GM21529 (cell line): ENCODE measurements at regions not wholly inside any gene's neighbourhood (a gene's known extent, or its start where the extent isn't known, plus 50 kb on each side); places are given as distances from the start of the nearest gene placed in this dataset.
"Not testable (repeated sequence)": the region's sequence is repeated elsewhere in the genome, so short reads cannot be mapped to it uniquely, and the experiment has no call there.

Experiments used
- ATAC-seq: cut with Tn5 transposase; IDR thresholded peaks from one replicate; pipeline ENCODE4 v1.9.1; 2021; ENCODE audit not compliant: unreplicated experiment

GRCh38 chr5:120813551-120813950 lies 349.5 kb downstream of the PRR16 start:
- ATAC-seq: no peak

GRCh38 chr5:120817044-120817985 lies 353.2 kb downstream of the PRR16 start:
- no peak for ATAC-seq

GRCh38 chr5:120818128-120818527 lies 354.0 kb downstream of the PRR16 start:
- no peak for ATAC-seq

GRCh38 chr5:120823328-120823727 lies 359.2 kb downstream of the PRR16 start:
- ATAC-seq: no peak

- not testable (repeated sequence) for ATAC-seq
Measured at GRCh38 chr5:120831646-120832045, 367.5 kb downstream of the PRR16 start.

- ATAC-seq: no peak
Measured at GRCh38 chr5:120841830-120842229, 377.7 kb downstream of the PRR16 start.

GRCh38 chr5:120843390-120843980 lies 379.4 kb downstream of the PRR16 start:
- no peak for ATAC-seq

- ATAC-seq: no peak
Measured at GRCh38 chr5:120848883-120849282, 384.8 kb downstream of the PRR16 start.

- ATAC-seq: no peak
Measured at GRCh38 chr5:120852222-120852860, 388.2 kb downstream of the PRR16 start.

- ATAC-seq: no peak
Measured at GRCh38 chr5:120866997-120867396, 402.9 kb downstream of the PRR16 start.

GRCh38 chr5:120869831-120870230 lies 405.7 kb downstream of the PRR16 start:
- ATAC-seq: no peak

- no peak for ATAC-seq
Measured at GRCh38 chr5:120872297-120872696, 408.2 kb downstream of the PRR16 start.

GRCh38 chr5:120873083-120873482 lies 409.0 kb downstream of the PRR16 start:
- ATAC-seq: no peak

- ATAC-seq: no peak
Measured at GRCh38 chr5:120874081-120874862, 410.2 kb downstream of the PRR16 start.

- no peak for ATAC-seq
Measured at GRCh38 chr5:120882038-120882775, 418.1 kb downstream of the PRR16 start.

- ATAC-seq: no peak
Measured at GRCh38 chr5:120886351-120886860, 422.3 kb downstream of the PRR16 start.

GRCh38 chr5:120895660-120896059 lies 431.6 kb downstream of the PRR16 start:
- ATAC-seq: no peak

GRCh38 chr5:120901199-120901598 lies 437.1 kb downstream of the PRR16 start:
- ATAC-seq: no peak

- ATAC-seq: no peak
Measured at GRCh38 chr5:120907953-120908352, 443.9 kb downstream of the PRR16 start.

GRCh38 chr5:120910629-120911028 lies 446.5 kb downstream of the PRR16 start:
- ATAC-seq: no peak
